ENCODE measurements at regions not wholly inside any gene's neighbourhood (a gene's known extent, or its start where the extent isn't known, plus 50 kb on each side); places are given as distances from the start of the nearest gene placed in this dataset.

DNA sequence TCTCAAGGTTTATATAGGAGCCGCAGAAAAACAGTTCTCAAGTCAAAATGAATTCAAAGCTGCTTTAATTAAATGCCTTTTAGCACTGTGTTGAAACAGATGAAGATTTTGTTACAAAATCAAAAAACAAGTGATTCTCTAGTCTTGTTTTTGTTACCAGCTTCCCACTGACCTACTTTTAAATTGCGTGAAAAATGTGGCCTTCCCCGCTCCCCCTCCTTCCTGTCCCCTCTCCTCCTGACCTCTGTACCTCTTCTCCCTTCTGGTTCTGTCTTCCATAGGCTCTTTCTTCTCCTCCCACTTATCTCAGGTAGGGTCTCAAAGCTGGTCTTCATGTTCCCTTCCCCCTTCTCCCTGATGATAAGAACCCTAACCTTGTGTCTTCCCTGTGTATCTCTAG is 90.0 kb upstream of the MDM1 start:
- 82% methylated on average over 2 of the region's 3 CpGs for WGBS (ENCODE audit: insufficient coverage)
- Histone ChIP-seq H3K4me3 (ENCODE audit: low read length) (no peak overlapping the region), H3K27me3 (ENCODE audit: control insufficient read depth, insufficient read depth, low read length) (no peaks in the 10 kb centered on the region), H3K27ac (ENCODE audit: low read length) (no peak overlapping the region), H3K9me3 (replicated peaks; ENCODE audit: control insufficient read depth, low read depth, low read length) (no peaks in the 10 kb centered on the region), H3K36me3 (ENCODE audit: control insufficient read depth, insufficient read depth, low read length) (no peaks in the 10 kb centered on the region), H3K4me1 (ENCODE audit: control insufficient read depth, insufficient read depth, low read length) (peaks cover 10% of the 10 kb centered on the region)
- no peak for DNase-seq

DNA sequence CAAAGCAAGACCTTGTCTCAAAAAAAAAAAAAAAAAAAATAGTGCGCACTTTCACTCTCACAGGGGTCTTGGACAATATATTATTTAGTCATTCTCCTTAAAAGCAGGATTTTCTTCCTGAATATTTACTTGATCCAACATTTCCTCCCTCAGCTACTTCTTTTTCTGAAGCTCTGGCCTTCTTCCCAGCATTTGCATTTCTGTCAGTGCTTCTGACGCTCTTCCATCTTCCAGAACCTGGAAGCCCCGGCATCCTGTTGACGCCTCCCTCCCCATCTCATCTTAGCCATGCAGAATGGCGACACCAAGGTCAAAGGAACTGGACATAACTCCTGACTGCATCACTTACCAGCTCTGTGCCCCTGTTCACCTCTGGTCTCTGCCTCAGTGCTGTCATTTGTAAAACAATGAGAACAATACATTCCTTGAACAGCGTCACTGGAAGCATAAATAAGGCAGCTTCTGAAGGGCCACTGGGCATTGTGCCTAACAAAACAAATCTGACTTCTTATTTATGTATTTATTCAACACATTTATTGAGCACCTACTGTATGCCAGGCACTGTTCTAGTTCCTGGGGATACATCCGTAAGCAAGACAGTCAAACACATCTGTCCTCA is 90.9 kb upstream of the MDM1 start:
- peak; percentile 74 for DNase-seq
- 53% methylated on average over 5 of the region's 7 CpGs for WGBS (ENCODE audit: insufficient coverage)

DNA sequence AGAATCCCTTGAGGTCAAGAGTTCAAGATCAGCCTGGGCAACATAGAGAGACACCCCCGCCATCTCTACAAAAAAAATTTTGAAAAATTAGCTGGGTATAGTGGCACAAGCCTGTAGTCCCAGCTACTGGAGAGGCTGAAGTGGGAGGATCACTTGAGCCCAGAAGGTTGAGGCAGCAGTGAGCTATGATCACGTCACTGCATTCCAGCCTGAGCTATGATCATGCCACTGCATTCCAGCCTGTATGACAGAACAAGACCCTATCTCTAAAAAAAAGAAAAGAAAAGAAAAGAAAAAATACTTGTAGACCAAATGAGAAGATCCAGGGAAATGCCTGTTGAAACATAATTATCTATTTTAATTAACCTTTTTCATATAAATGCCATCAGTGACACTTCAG is 93.8 kb upstream of the MDM1 start:
- no CpG with 5 or more reads among the region's 2 CpGs for WGBS (ENCODE audit: insufficient coverage)
- Histone ChIP-seq H3K4me3 (ENCODE audit: low read length) (no peak overlapping the region), H3K9me3 (replicated peaks; ENCODE audit: control insufficient read depth, low read depth, low read length) (no peaks in the 10 kb centered on the region), H3K36me3 (ENCODE audit: control insufficient read depth, insufficient read depth, low read length) (no peaks in the 10 kb centered on the region), H3K27ac (ENCODE audit: low read length) (peak overlapping the region; percentile 51), H3K4me1 (ENCODE audit: control insufficient read depth, insufficient read depth, low read length) (peaks cover 3% of the 10 kb centered on the region), H3K27me3 (ENCODE audit: control insufficient read depth, insufficient read depth, low read length) (no peaks in the 10 kb centered on the region)
- no peak for DNase-seq

More for the DNA sequence above, 90.9 kb upstream of the MDM1 start:
- Histone ChIP-seq H3K4me1 (ENCODE audit: control insufficient read depth, insufficient read depth, low read length) (peaks cover 10% of the 10 kb centered on the region), H3K36me3 (ENCODE audit: control insufficient read depth, insufficient read depth, low read length) (no peaks in the 10 kb centered on the region), H3K9me3 (replicated peaks; ENCODE audit: control insufficient read depth, low read depth, low read length) (no peaks in the 10 kb centered on the region), H3K27ac (ENCODE audit: low read length) (no peak overlapping the region), H3K27me3 (ENCODE audit: control insufficient read depth, insufficient read depth, low read length) (no peaks in the 10 kb centered on the region), H3K4me3 (ENCODE audit: low read length) (no peak overlapping the region)

DNA sequence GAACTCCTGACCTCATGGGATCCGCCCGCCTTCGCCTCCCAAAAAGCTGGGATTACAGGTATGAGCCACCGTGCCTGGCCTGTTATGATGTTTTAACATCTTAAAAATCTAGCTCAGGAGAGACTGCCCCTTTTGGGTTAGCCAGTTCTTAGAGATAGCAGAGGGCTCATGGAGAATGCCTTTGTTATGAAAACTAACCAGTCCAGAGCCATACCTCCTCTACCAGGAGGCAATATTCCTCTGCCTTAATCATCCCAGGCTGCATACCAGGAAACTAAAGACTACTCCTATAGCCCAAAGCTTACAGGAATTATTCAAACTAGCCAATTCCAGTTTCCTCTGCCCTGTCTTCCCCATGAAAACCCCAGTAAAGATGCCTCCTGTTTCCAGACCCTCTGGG is 96.0 kb upstream of the MDM1 start:
- Histone ChIP-seq H3K9me3 (replicated peaks; ENCODE audit: control insufficient read depth, low read depth, low read length) (no peaks in the 10 kb centered on the region), H3K27ac (ENCODE audit: low read length) (no peak overlapping the region), H3K4me1 (ENCODE audit: control insufficient read depth, insufficient read depth, low read length) (peaks cover 3% of the 10 kb centered on the region), H3K4me3 (ENCODE audit: low read length) (no peak overlapping the region), H3K27me3 (ENCODE audit: control insufficient read depth, insufficient read depth, low read length) (no peaks in the 10 kb centered on the region), H3K36me3 (ENCODE audit: control insufficient read depth, insufficient read depth, low read length) (no peaks in the 10 kb centered on the region)
- WGBS (ENCODE audit: insufficient coverage): no CpG with 5 or more reads among the region's 4 CpGs
- no peak for DNase-seq

DNA sequence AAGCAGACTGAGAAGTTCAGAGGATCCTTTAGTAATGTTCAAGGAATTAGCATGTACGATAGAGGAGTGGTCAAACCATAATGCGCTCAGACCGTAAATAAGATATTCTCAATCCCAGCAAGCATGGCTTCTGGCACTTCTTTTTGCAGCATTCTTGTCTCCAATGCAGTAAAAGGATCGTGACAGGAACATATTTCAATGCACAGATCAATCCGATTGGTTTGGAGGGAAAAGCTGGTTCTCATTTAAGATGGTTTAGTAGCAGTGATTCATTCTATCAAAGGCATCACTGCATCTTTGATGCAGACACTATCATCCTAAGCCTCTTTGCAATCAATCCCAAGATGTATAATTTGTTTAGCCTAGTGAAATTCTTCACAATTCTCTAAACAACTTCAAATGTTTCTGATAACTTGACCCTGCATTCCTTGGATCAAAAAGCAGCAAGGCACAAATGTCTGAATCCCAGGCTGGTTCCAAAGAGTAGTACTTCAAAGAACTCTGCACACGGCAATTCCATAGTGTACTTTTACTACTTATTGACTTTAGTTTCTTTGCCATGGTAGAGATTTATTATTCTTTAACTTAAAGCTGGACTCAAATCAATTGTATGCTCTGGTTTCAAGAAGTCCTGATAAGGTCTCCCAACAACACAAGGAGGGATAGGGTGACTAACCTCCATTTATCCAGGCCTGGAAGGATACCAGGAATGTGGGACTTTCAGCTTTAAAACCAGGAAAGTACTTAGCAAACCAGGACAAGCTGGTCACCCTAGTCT is 96.8 kb upstream of the MDM1 start:
- H3K36me3 ChIP-seq (ENCODE audit: control insufficient read depth, insufficient read depth, low read length): no peaks in the 10 kb centered on the region
- H3K27me3 ChIP-seq (ENCODE audit: control insufficient read depth, insufficient read depth, low read length): no peaks in the 10 kb centered on the region
- WGBS (ENCODE audit: insufficient coverage): 80% methylated on average over 2 of the region's 6 CpGs
- no peak overlapping the region for H3K4me3 ChIP-seq (ENCODE audit: low read length)
- peaks cover 3% of the 10 kb centered on the region for H3K4me1 ChIP-seq (ENCODE audit: control insufficient read depth, insufficient read depth, low read length)
- H3K27ac ChIP-seq (ENCODE audit: low read length): no peak overlapping the region
- no peaks in the 10 kb centered on the region for H3K9me3 ChIP-seq (replicated peaks; ENCODE audit: control insufficient read depth, low read depth, low read length)
- no peak for DNase-seq

DNA sequence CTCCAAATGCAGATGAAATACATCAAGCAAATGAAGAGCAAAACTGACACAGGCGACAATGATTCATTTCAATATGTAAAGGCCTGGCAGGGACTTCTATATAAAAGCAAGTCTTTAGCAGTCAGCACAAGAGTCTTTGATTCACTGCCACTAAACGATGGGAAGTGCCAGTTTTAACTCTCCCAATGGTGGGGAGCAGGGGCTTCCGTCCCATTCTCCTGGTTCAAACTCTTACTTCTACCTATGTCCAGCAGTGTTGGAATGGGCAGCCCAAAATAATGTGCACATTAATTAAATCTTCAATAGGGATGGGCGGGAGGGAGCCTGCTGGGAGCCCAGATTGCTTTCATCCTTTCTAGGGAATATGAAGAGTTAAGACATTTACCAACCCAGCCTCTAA is 97.5 kb upstream of the MDM1 start:
- Histone ChIP-seq H3K4me3 (ENCODE audit: low read length) (no peak overlapping the region), H3K9me3 (replicated peaks; ENCODE audit: control insufficient read depth, low read depth, low read length) (no peaks in the 10 kb centered on the region), H3K27me3 (ENCODE audit: control insufficient read depth, insufficient read depth, low read length) (no peaks in the 10 kb centered on the region), H3K27ac (ENCODE audit: low read length) (no peak overlapping the region), H3K4me1 (ENCODE audit: control insufficient read depth, insufficient read depth, low read length) (peaks cover 3% of the 10 kb centered on the region), H3K36me3 (ENCODE audit: control insufficient read depth, insufficient read depth, low read length) (no peaks in the 10 kb centered on the region)
- WGBS (ENCODE audit: insufficient coverage): 100% methylated on average over 1 of the region's 4 CpGs
- DNase-seq: no peak

DNA sequence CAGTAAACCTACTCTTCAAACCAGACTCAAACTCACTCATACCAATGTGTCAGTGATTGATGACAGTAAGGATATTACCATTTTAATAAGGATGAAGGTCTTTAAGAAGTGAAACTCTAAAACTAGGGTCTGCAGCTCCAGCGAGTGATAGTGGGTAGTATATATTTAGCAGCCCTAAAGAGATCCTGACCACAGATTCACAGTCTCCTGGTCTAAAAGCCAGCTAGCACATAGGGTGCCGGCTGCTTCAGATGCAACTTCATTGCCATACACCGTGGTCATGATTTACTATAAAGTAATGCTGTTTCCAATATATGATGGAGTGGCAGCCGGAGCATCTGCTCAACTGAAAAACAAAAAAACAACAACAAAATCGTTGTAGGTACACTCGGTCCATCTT is 99.6 kb upstream of the MDM1 start:
- H3K4me1 ChIP-seq (ENCODE audit: control insufficient read depth, insufficient read depth, low read length): no peaks in the 10 kb centered on the region
- no peak overlapping the region for H3K4me3 ChIP-seq (ENCODE audit: low read length)
- DNase-seq: no peak
- H3K27me3 ChIP-seq (ENCODE audit: control insufficient read depth, insufficient read depth, low read length): no peaks in the 10 kb centered on the region
- H3K36me3 ChIP-seq (ENCODE audit: control insufficient read depth, insufficient read depth, low read length): no peaks in the 10 kb centered on the region
- H3K9me3 ChIP-seq (replicated peaks; ENCODE audit: control insufficient read depth, low read depth, low read length): peaks cover 6% of the 10 kb centered on the region
- 63% methylated on average over 1 of the region's 6 CpGs for WGBS (ENCODE audit: insufficient coverage)
- H3K27ac ChIP-seq (ENCODE audit: low read length): no peak overlapping the region

DNA sequence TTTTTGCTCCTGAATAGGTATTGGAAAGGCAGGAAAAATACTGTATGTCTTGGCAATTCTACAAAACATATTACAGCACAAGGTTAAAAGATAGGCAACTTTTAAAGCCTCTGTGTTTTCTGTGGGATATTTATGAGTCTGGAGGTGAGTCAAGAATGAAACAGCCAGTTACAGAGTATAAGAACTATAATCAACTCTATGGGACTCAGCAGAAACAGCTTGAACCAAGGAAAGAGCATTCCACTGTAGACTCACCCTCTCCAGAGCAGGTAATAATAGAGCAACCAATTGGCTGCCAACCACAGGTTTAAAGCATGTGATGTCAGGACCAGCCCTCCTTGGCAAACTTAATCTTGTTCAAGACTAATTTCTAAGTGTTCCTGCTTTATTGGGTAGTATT is 100.5 kb upstream of the MDM1 start:
- no peaks in the 10 kb centered on the region for H3K27me3 ChIP-seq (ENCODE audit: control insufficient read depth, insufficient read depth, low read length)
- DNase-seq: no peak
- no peaks in the 10 kb centered on the region for H3K4me1 ChIP-seq (ENCODE audit: control insufficient read depth, insufficient read depth, low read length)
- peaks cover 6% of the 10 kb centered on the region for H3K9me3 ChIP-seq (replicated peaks; ENCODE audit: control insufficient read depth, low read depth, low read length)
- no peak overlapping the region for H3K4me3 ChIP-seq (ENCODE audit: low read length)
- no peaks in the 10 kb centered on the region for H3K36me3 ChIP-seq (ENCODE audit: control insufficient read depth, insufficient read depth, low read length)
- H3K27ac ChIP-seq (ENCODE audit: low read length): no peak overlapping the region

DNA sequence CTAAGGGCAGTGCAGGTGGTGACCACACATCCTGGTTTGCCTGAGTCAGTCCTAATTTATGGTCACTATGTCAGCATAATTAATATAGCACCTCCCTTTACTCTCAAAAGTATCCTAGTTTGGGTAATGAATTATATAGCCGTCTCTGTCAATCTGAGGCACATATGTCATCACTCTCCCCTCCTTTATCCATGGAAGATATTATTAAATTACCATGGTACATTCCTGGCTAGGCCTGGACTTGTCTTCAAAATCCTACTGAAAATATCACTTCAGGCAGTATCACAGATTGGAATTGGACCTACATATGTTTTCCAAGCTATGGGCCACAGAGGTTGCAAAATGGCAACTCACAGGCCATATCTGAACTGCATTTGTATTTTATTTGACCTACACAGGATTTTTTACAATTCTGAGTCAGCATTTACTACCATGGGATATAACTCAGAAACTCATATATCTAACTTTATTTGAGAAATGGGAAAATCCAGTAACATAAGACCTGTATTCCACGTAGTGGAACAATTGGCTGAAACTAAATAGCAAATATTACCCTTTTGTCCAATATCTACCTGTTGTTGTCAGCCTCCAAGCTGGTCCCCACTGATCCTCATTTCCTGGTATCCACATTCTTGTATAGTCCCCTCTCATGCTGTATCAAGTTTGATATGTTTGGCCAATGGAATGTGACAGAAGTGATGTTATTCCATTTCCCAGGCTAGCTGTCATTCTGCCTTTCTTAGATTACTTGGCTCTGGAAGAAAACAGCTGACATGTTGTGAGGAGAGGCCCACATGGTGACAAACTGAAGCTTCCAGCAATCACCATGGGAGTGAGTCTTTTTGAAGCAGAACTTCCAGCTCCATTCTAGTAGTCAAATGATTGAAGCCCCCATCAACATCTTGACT is 102.5 kb upstream of the MDM1 start:
- Histone ChIP-seq H3K4me3 (ENCODE audit: low read length) (no peak overlapping the region), H3K4me1 (ENCODE audit: control insufficient read depth, insufficient read depth, low read length) (no peaks in the 10 kb centered on the region), H3K27me3 (ENCODE audit: control insufficient read depth, insufficient read depth, low read length) (no peaks in the 10 kb centered on the region), H3K27ac (ENCODE audit: low read length) (peak overlapping the region; percentile 53), H3K36me3 (ENCODE audit: control insufficient read depth, insufficient read depth, low read length) (no peaks in the 10 kb centered on the region), H3K9me3 (replicated peaks; ENCODE audit: control insufficient read depth, low read depth, low read length) (peaks cover 6% of the 10 kb centered on the region)
- no CpG with 5 or more reads among the region's 2 CpGs for WGBS (ENCODE audit: insufficient coverage)
- DNase-seq: peak; percentile 27

DNA sequence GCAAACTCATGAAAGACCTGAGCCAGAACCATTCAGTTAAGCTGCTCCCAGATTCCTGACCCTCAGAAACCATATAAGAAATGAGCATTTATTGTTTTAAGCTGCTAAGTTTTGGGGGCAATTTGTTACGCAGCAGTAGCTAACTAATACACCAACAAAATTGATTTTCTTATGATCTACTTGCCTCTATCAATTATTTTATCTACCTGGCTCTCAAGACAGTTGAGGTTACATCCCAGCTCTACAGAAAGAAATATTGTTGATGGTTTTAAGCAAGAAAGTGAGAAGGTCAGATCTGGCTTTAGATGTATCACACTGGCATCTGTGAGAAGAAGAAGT is 103.1 kb upstream of the MDM1 start:
- no CpG with 5 or more reads among the region's 1 CpG for WGBS (ENCODE audit: insufficient coverage)
- H3K36me3 ChIP-seq (ENCODE audit: control insufficient read depth, insufficient read depth, low read length): no peaks in the 10 kb centered on the region
- no peak overlapping the region for H3K4me3 ChIP-seq (ENCODE audit: low read length)
- H3K27ac ChIP-seq (ENCODE audit: low read length): peak overlapping the region; percentile 69
- H3K4me1 ChIP-seq (ENCODE audit: control insufficient read depth, insufficient read depth, low read length): peaks cover 4% of the 10 kb centered on the region
- H3K27me3 ChIP-seq (ENCODE audit: control insufficient read depth, insufficient read depth, low read length): no peaks in the 10 kb centered on the region
- H3K9me3 ChIP-seq (replicated peaks; ENCODE audit: control insufficient read depth, low read depth, low read length): peaks cover 6% of the 10 kb centered on the region
- DNase-seq: no peak

Data from muscle of leg (tissue), 3 donors.